Right ventricle myocardium inferior (tissue), 1 donor: ENCODE measurements at regions not wholly inside any gene's neighbourhood (a gene's known extent, or its start where the extent isn't known, plus 50 kb on each side); places are given as distances from the start of the nearest gene placed in this dataset.
A peak's percentile ranks its signal among the peaks of the same experiment; 100 is the strongest.
"Not testable (repeated sequence)": the region's sequence is repeated elsewhere in the genome, so short reads cannot be mapped to it uniquely, and the experiment has no call there.

Experiments used
- ATAC-seq: fragments of 200-7000 bp; cut with Tn5 transposase; one replicate; pipeline ENCODE4 v1.9.1; 2020; ENCODE audit warnings: mild to moderate bottlenecking, moderate library complexity
- DNase-seq: peaks from one replicate; pipeline ENCODE4 v3.0.0; 2021; ENCODE audit errors: missing footprints
- intact Hi-C: fragments of 100-400 bp; cut with DNase I; formaldehyde crosslinking; loops from one replicate; pipeline ENCODE4 v1.11.0; 2022
- donor health status: DM: no; HTN: yes; CAD: no; lungs with severe emphysema.

DNA sequence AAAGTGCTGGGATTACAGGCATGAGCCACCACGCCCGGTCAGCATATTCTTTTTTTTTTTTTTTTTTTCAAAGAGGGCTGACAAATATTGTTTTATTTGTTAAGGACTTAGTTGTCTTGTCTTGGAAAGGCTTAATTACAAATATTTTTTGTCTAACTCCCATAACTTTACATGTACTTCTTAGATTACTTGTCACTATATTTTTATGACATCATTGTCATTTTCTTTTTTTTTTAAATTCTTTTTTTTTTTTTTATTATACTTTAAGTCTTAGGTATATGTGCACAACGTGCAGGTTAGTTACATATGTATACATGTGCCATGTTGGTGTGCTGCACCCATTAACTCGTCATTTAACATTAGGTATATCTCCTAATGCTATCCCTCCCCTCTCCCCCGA lies 162.5 kb downstream of the DISP1 start:
- intact Hi-C loops, DNase-seq, ATAC-seq: not testable (repeated sequence)

DNA sequence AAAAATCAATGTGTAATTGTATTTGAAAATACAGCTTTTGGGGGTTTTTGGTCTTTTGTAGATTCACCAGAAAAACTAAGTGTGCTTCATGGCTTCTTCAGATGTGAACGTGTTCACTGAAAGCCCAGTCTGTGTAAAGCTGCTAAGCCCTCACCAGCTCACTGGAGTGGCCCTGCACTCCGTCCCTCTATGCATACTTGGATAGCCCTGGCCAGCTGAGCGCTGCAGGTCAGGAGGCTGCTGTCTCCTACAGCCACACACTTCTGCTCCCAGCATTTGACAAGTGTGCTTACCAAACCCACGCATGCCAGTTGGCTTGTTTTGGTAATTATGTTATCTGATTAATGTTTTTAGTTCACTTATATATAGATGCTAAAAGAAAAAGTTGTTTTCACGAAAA lies 163.5 kb downstream of the TLR5 start:
- DNase-seq (no peak), ATAC-seq (peak; percentile 62)
- intact Hi-C loops, result no loop called here

DNA sequence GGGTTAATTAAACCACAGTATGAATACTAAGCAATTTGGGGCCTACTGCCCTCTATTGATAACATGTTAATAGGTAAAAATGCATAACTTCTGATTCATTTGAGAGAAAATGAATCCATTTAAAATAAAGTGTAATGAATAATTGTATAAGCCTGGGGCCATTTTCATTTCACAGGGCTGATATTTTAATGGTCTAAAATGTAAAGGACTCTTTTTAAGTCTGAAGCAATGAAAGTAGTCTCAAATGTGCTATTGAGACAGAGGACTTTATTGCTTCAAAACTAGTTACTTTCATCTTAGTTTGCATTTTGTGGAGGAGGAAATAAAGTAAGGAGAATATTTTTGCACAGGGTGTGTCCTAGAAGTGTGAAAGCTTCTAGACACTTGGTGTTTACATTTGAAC lies 155.4 kb downstream of the TLR5 start:
- ATAC-seq, result no peak
- intact Hi-C loops, result no loop called here
- no peak for DNase-seq

DNA sequence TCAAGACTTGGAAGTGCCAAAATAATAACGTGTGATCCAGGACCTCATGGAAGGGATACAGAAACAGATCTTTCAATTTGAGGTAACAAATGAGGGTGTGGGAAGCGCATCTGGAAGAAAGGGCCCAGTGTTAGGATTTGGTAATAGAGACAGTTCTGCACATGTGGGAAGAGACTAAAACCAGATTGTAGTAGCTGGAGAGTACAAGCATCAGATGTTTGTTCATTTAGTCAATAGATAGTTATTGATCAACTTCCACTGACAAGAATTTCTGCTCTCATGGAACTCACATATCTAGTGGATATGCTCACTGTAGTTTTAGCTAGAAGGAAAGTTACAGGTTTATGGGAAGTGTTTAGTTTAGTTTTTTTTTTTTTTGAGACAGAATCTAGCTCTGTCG lies 153.6 kb downstream of the TLR5 start:
- no peak for ATAC-seq
- intact Hi-C loops, result no loop called here
- no peak for DNase-seq

DNA sequence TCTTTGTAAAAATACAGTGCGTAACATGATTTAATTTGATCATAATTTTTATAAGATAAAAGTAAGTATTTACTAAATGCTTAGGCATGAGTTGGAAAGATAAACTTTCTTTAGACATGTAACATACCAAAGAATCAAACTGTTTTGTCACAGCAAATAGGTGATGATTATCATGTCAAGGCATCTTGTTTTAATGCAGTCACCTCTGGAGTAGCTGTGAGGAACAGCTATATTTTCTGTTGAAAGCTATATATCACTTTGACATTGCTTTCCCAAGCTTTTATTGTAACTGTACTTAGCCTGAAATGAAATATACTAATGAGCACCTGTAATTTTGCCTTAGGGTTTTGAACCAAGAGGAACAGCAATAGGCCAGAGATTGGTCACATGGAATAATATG lies 151.9 kb downstream of the TLR5 start:
- DNase-seq, result no peak
- intact Hi-C loops, result no loop called here
- no peak for ATAC-seq

DNA sequence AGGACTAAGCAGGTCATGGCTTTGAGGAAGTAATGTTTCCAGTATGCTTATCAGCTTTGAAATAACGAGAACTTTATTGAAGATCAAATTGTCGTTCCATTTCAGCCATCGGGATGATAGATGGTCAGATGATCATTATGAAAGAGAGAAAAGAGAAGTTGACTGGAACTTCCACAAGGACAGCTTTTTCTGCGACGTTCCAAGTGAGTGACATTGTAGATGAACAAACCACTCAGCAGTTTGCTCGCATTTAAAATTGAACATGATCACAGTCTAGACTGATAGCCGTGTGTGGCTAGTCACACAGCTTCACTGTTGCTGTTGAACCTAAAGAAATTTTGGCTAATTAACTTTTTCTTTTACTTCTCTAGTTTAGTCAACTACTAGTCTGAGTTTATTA lies 151.1 kb downstream of the TLR5 start:
- ATAC-seq, result no peak
- DNase-seq, result no peak
- intact Hi-C loops, result no loop called here

DNA sequence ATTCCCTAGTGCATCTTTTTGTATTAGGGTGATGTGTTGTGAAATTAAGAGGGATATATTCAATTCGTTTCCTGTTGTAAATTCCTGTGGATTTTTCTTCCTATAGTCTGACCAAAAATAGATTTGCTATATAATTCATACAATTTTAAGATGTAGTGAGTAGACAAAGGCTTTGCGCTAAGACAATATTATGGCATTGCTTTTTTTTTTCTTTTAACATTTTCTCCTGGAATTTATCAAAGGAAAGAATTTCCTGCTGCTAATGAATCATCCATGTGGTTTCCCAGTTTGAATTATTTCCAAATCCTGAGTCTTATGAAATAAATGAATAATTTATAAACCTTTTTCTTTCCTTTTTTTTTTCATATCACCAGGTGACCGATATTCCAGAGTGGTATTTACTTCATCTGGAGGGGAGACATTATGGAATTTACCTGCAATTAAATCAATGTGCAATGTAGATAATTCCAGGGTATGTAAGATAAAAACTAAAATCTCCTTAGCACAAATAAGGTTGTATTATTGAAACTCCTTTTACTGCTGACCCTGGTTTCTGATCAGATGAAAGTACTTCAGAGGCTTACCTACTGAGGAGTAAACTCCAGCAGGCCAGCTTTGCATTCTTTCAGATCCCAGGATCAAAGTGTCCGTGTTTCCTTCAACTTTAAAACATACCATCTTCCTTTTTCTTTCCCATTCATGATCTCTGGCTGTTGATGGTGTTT lies 148.4 kb downstream of the TLR5 start:
- no peak for DNase-seq
- no peak for ATAC-seq
- intact Hi-C loops, result no loop called here

DNA sequence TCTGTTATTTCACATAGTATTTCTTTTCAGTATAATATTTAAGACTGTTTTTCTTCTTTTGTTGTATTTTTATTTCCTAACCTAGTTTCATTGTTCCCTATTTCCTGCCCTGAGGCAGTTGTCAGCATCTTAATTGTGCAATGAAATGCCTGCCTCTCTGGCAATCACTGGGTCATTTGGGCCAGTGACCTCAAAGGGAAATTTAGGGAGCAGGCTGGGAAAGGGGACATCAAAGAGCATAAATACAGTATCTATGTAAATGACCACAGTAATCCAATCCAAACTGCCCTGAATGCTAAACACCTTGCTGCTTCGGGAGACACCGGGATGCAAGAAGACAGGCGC lies 147.8 kb downstream of the TLR5 start:
- DNase-seq, result no peak
- intact Hi-C loops, result no loop called here
- no peak for ATAC-seq

DNA sequence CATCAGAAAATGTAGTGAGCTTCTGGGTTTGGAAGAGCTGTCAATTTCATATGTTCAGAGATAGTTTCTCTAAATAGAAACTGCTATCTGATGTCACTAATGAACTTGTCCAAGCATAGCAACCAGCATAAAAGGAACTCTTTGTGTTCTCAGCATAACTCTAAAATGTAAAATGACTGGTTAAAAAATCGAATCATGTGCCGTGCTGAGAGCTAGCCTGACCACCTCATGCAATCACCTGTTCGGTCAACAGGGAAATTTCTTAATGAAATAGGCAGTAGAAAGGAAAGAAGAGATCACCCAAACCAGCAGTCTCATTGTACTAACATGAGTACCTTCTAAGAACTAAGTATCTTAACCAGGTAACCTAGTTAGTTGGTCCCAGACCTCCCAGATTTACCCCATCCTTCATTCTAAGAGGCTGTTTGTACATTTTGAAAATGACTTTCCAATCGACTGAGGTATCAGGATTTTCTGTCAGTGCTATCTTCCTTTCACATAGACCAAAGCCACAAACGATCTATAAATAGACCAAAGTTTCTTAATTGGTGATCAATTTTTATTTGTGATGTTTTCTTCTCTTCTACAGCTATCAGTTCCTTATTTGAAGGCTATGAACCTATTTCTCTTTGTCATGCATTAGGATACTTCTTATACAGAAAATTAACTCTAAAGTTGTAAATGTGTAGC lies 147.3 kb downstream of the TLR5 start:
- intact Hi-C loops, result no loop called here
- DNase-seq (no peak), ATAC-seq (no peak)

DNA sequence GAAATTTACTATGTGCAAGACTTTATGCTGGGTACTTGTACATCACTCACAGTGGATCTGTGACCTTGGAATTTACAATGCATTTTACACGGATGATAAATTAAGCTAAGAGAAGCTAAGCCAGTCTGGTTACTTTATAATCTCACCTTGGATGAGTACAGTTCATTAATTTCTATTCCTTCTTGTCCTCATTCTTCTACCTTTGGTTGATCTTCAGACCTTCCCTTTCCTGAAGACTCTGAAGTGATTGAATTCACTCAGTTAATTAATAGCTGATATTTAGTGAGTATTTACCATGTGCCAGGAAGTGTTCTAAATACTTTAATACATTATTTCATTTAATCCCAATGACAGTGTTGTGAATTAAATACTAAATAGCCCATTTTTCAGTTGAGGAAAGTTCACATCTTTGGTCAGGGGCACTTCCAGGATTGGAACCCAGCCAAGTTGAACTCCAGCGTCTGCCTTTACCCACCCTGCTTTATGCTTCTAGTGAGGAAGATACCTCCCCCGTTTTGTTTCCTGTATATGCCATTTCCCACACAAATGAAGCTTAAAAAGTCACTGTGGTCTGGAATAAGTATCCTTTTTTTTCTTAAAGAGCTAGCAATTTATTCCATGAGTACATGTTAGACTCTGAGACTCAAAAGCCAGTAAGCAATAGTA lies 146.6 kb downstream of the TLR5 start:
- intact Hi-C loops, result no loop called here
- DNase-seq (no peak), ATAC-seq (no peak)

DNA sequence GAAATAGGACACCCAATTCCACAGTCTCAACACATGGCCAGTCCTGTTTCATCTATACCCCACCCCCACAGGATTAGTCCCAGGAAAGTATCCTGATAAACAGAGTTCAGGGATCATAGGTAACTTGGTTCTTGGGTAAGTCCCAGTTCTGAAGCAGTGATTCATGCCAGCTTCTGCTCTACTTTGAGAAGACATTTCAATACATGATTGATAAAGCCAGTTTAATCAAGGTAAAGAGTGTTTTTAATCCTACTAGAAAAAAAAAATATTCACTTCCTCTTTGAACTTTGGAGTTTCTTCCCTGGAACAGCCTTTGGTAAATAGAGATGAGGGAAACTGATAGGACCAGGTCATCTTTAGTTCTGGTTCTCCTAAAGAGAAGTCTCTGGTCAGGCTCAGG lies 142.4 kb downstream of the TLR5 start:
- intact Hi-C loops, result no loop called here
- ATAC-seq, result no peak
- no peak for DNase-seq

DNA sequence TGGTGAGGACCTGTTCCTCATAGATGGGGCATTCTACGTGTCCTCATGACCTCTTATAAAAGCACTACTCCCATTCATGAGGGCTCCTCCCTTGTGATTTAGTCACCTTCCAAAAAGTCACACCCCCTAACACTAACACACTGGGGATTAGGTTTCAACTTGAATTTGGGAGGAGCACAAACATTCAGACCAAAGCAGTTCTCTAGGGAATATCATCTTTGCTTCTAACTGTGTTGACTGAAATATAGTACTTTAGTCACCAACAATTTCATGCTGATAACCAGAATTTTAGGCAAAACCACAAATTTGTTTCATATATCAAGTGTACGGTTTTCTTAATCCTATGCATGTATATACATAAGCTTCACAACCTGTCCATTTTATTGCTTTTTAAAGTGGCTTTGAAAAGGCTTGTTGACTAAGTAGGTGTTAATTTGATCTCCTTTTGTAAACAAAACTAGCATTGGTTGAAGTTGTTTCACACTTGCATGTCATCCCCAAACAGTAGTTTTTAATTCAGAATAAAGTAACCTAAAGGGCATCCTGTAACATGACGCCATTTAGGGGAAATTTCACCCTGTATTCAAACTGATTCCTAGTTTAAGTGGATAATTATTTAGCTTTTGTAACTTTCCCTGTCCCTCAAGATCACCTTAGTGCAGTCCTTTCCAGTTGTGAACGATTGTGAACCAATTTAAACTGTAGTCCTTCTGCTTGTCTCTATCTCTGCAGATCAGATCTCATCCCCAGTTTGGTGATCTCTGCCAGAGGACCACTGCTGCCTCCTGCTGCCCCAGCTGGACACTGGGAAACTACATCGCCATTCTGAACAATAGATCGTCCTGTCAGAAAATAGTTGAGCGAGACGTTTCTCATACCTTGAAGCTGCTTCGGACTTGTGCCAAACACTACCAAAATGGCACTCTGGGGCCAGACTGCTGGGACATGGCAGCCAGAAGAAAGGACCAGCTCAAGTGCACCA lies 141.1 kb downstream of the TLR5 start:
- ATAC-seq, result no peak
- intact Hi-C loops, result no loop called here
- no peak for DNase-seq

DNA sequence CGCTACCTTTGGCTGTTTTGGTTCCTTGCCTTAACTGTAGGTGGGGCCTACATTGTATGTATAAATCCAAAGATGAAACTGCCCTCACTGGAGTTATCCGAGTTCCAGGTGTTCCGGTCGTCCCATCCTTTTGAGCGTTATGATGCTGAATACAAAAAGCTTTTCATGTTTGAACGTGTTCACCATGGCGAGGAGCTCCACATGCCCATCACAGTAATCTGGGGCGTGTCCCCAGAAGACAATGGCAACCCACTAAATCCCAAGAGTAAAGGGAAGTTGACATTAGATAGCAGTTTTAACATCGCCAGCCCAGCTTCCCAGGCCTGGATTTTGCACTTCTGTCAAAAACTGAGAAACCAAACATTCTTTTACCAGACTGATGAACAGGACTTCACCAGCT lies 139.5 kb downstream of the TLR5 start:
- DNase-seq (no peak), ATAC-seq (no peak)
- intact Hi-C loops, result no loop called here

DNA sequence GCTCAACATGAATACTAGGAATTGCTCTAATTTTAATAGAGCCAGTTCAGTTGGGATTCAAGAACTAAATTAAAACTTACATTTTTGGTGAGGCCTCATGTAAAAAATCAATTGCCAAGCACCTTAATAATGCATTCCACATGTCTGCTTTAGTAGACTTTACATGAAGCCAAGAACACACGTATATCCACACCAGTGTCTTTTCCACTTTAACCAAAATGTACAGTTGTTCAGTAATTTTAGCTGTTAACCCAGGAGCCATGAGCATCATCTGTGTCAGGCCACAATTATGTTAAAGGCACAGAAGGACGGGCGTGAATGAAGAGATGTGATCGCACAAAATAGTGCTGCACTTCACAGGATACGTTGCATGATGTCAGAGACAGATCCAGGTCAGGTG lies 136.7 kb downstream of the TLR5 start:
- intact Hi-C loops, result no loop called here
- ATAC-seq (no peak), DNase-seq (no peak)

DNA sequence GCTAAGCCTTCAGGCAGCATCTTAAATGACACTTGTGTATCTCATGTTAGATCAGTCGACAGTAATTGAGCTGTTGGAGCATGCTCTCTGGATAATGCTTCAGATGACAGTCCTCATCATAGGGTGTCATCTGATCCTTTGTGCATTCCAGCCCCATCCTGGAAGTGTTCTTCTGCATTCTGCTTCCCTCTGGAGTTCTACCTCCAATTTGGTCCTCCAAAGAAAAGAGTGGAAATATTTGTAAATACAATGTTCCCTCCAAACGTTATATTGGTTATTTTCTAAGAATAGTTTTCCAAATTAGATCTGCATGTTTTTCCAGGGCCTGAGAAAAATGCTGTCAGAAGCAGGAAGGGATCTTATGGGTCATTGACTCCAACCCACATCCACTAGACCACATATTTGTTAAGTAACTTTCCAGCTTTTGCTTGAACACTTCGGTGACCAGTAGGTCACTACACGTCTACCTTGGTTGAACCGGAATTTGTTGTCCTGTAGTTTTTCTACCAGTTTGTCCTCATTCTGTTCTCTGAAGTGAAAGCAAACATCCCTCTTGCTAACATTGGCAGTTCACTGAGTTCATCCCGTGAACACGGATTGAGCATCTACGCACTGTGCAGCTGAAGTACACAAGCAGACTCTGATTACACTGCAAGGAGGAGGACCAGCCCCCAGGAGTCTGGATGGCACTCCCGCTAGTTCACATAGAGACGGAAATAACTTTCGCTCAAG lies 136.0 kb downstream of the TLR5 start:
- DNase-seq, result no peak
- no peak for ATAC-seq
- intact Hi-C loops, result no loop called here

DNA sequence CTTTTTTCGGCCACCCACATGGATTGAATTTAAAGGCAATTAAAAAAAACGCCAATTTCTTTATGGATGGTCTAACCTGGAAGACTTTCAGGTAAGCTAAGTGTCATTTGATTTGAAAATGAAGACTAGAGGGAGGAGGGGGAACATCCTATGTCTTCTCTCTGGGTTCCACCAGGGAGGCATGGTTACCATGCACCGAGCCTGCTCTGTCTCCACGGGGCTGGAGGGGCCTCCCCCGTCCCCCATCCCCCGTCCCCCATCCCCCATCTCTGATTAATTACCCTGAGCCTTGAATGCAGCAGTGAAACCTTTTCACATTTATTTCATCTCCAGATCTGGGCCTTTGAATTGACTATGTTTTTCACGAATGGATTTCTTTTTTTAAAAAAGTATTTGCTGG lies 135.1 kb downstream of the TLR5 start:
- intact Hi-C loops, result no loop called here
- DNase-seq (no peak), ATAC-seq (no peak)

DNA sequence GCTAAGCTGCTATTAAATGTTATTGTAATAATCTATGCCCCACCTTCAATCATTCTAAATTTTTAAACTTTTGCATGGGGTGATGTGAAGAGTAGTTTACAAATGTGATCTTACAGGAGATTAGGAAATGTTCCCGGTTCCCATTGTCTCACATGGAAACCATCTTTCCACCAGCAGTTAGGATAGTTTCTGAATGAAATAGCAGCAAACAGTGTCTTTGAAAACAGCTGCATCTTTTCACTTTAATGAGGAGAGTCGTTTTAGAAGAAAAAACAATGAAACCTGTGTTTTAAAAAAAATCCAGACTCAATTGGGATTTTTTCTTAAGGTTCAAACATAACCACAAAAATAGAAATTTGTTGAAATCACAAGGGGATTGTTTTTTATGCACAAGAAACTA lies 134.2 kb downstream of the TLR5 start:
- no peak for ATAC-seq
- intact Hi-C loops, result no loop called here
- DNase-seq, result no peak

DNA sequence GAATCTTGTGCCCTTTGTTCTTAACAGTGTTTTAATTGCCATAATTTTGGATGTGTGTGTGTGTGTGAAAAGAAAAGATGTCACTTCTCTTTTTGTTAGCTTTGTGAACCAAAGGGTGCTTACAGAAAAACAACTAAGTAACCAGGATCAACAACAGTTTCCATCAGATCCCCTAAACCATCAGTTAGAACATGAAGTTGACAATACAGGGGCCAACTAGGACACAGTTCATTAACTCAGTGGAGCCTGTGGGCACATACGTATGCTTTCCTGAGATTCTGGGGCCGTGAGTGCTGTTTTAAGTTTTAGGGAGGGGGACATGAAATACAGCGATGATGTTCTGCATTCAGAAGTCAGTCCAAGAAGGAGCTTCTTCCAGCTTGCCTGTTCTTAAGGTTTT lies 133.6 kb downstream of the TLR5 start:
- no peak for ATAC-seq
- intact Hi-C loops, result no loop called here
- DNase-seq, result no peak
